Colonic mucosa (tissue), 4 donors: ENCODE measurements at regions not wholly inside any gene's neighbourhood (a gene's known extent, or its start where the extent isn't known, plus 50 kb on each side); places are given as distances from the start of the nearest gene placed in this dataset.

ENCODE experiments used
- DNase-seq: peaks from one replicate; pipeline ENCODE4 v3.0.0-alpha.2; 2020
- H3K27ac ChIP-seq: fragments of 200-600 bp; one replicate; pipeline ENCODE4 v1.8.0; 2021
- H3K27me3 ChIP-seq: fragments of 200-600 bp; one replicate; pipeline ENCODE4 v1.8.0; 2021
- H3K36me3 ChIP-seq: fragments of 200-600 bp; one replicate; pipeline ENCODE4 v1.8.0; 2021
- H3K4me1 ChIP-seq: fragments of 200-600 bp; one replicate; pipeline ENCODE4 v1.8.0; 2021; ENCODE audit warnings: mild to moderate bottlenecking
- H3K4me3 ChIP-seq: fragments of 200-600 bp; one replicate; pipeline ENCODE4 v1.8.0; 2021
- H3K9ac ChIP-seq, 2 donors: one replicate each; pipeline ENCODE4 v1.7.0; 2013; ENCODE audit warnings: control low read depth in 2 of 2, low read depth in 2 of 2, low read length in 2 of 2
- H3K9me3 ChIP-seq: fragments of 200-600 bp; one replicate; pipeline ENCODE4 v1.8.0; 2021
- CTCF ChIP-seq: fragments of 200-600 bp; IDR thresholded peaks from one replicate; pipeline ENCODE4 v1.8.0; 2022; ENCODE audit warnings: antibody characterized with exemption, mild to moderate bottlenecking
- intact Hi-C: fragments of 100-400 bp; cut with DNase I; formaldehyde crosslinking; loops from one replicate; pipeline ENCODE4 v1.14.1; 2022
- donor health status: healthy.
- donor health status: DM: no; HTN: no; CAD: no.
- donor health status: DM: no; HTN: no; CAD: no.

GRCh38 chr22:27295040-27295439 is 506.5 kb downstream of the MN1 start:
- Histone ChIP-seq H3K36me3 (no peaks in the 10 kb centered on the region), H3K9ac (no peak overlapping the region), H3K27ac (no peak overlapping the region), H3K9me3 (no peaks in the 10 kb centered on the region), H3K4me3 (no peak overlapping the region), H3K4me1 (no peaks in the 10 kb centered on the region), H3K27me3 (peaks cover 20% of the 10 kb centered on the region)
- no peak for TF ChIP-seq CTCF
- no peak for DNase-seq
- intact Hi-C loops: no loop called here

GRCh38 chr22:27295605-27296004 is 506.0 kb downstream of the MN1 start:
- no peaks in the 10 kb centered on the region for H3K36me3 ChIP-seq
- no peak for DNase-seq
- intact Hi-C loops: no loop called here
- H3K9me3 ChIP-seq: no peaks in the 10 kb centered on the region
- peaks cover 20% of the 10 kb centered on the region for H3K27me3 ChIP-seq
- H3K4me1 ChIP-seq: no peaks in the 10 kb centered on the region
- TF ChIP-seq CTCF: no peak
- H3K4me3 ChIP-seq: no peak overlapping the region
- H3K27ac ChIP-seq: no peak overlapping the region
- no peak overlapping the region for H3K9ac ChIP-seq

- Histone ChIP-seq H3K4me1 (no peaks in the 10 kb centered on the region), H3K27me3 (peaks cover 20% of the 10 kb centered on the region), H3K4me3 (no peak overlapping the region), H3K36me3 (no peaks in the 10 kb centered on the region), H3K9me3 (no peaks in the 10 kb centered on the region), H3K27ac (no peak overlapping the region), H3K9ac (no peak overlapping the region)
- no peak for TF ChIP-seq CTCF
- no peak for DNase-seq
- intact Hi-C loops: no loop called here
These were observed 505.4 kb downstream of the MN1 start for GRCh38 chr22:27296091-27296675.

- Histone ChIP-seq H3K27me3 (peaks cover 20% of the 10 kb centered on the region), H3K36me3 (no peaks in the 10 kb centered on the region), H3K9me3 (no peaks in the 10 kb centered on the region), H3K27ac (no peak overlapping the region), H3K4me1 (no peaks in the 10 kb centered on the region), H3K9ac (no peak overlapping the region), H3K4me3 (no peak overlapping the region)
- DNase-seq: no peak
- TF ChIP-seq CTCF: no peak
- intact Hi-C loops: no loop called here
These were observed 504.4 kb downstream of the MN1 start for GRCh38 chr22:27297125-27297524.

GRCh38 chr22:27298332-27298731 is 503.2 kb downstream of the MN1 start:
- intact Hi-C loops: no loop called here
- Histone ChIP-seq H3K27me3 (peaks cover 20% of the 10 kb centered on the region), H3K36me3 (no peaks in the 10 kb centered on the region), H3K9ac (no peak overlapping the region), H3K4me1 (no peaks in the 10 kb centered on the region), H3K9me3 (no peaks in the 10 kb centered on the region), H3K27ac (no peak overlapping the region), H3K4me3 (no peak overlapping the region)
- no peak for TF ChIP-seq CTCF
- no peak for DNase-seq
